ENCODE measurements at regions not wholly inside any gene's neighbourhood (a gene's known extent, or its start where the extent isn't known, plus 50 kb on each side); places are given as distances from the start of the nearest gene placed in this dataset.

DNA sequence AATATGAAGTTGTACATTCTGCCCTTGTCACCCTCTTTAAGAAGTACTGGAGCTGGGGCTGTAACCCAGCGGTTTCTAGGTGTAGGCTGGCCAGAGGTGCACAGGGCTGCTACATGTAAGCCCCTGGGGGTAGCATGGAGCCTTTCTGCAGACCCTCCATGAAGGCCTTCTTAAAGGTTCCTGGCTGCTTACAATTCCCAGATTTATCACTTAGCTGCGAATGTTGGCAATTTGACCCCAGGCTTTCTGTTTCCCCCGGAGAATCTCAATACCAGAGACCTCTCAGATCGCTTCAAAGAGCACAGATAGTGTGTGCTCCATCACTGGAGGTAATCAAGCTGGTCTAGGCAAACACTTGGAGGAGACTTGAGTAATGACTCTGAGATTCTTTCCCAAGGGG is 309.4 kb downstream of the CBLN1 start:
- H3K9me3 ChIP-seq (ENCODE audit: low read depth): no peaks in the 10 kb centered on the region
- no peak for DNase-seq (ENCODE audit: low read depth in 1 of 2, low spot score in 1 of 2)
- no peaks in the 10 kb centered on the region for H3K4me1 ChIP-seq (ENCODE audit: low read depth)
- H3K4me3 ChIP-seq: no peak overlapping the region
- no peaks in the 10 kb centered on the region for H3K36me3 ChIP-seq
- H3K27ac ChIP-seq: no peak overlapping the region
- TF ChIP-seq, protein P1, sequence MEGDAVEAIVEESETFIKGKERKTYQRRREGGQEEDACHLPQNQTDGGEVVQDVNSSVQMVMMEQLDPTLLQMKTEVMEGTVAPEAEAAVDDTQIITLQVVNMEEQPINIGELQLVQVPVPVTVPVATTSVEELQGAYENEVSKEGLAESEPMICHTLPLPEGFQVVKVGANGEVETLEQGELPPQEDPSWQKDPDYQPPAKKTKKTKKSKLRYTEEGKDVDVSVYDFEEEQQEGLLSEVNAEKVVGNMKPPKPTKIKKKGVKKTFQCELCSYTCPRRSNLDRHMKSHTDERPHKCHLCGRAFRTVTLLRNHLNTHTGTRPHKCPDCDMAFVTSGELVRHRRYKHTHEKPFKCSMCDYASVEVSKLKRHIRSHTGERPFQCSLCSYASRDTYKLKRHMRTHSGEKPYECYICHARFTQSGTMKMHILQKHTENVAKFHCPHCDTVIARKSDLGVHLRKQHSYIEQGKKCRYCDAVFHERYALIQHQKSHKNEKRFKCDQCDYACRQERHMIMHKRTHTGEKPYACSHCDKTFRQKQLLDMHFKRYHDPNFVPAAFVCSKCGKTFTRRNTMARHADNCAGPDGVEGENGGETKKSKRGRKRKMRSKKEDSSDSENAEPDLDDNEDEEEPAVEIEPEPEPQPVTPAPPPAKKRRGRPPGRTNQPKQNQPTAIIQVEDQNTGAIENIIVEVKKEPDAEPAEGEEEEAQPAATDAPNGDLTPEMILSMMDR (IDR thresholded peaks at IDR 0.05; ENCODE audit: low read depth, low read length): no peak
- H3K27me3 ChIP-seq: no peaks in the 10 kb centered on the region

DNA sequence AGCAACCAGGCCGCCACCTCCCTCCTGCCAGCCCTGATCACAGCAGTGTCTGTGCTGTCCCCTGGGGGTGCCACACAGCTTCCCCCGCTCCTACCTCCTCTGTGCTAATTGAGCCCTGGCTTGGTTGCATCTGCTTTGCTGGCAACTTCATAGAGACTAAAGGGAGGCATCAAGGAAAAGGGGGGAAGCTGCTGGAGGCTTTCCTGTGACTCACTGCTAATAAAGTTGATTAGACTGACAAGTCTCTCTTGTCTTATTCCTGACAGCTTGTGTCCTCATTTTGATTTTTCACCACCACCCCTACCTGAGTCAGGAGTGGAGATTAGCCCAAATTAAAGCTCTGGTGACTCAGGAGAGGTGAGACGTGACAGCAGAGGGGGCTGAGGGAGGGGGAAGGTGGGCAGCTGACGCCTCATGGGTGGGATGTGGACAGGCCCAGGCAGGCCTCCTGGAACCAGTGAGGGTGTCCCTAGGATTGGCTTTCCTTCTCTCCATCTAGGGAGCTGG is 310.0 kb downstream of the CBLN1 start:
- H3K27ac ChIP-seq: no peak overlapping the region
- no peak for DNase-seq (ENCODE audit: low read depth in 1 of 2, low spot score in 1 of 2)
- H3K4me3 ChIP-seq: no peak overlapping the region
- H3K36me3 ChIP-seq: no peaks in the 10 kb centered on the region
- H3K9me3 ChIP-seq (ENCODE audit: low read depth): no peaks in the 10 kb centered on the region
- H3K27me3 ChIP-seq: no peaks in the 10 kb centered on the region
- no peaks in the 10 kb centered on the region for H3K4me1 ChIP-seq (ENCODE audit: low read depth)
- TF ChIP-seq, protein P1 (IDR thresholded peaks at IDR 0.05; ENCODE audit: low read depth, low read length): no peak

DNA sequence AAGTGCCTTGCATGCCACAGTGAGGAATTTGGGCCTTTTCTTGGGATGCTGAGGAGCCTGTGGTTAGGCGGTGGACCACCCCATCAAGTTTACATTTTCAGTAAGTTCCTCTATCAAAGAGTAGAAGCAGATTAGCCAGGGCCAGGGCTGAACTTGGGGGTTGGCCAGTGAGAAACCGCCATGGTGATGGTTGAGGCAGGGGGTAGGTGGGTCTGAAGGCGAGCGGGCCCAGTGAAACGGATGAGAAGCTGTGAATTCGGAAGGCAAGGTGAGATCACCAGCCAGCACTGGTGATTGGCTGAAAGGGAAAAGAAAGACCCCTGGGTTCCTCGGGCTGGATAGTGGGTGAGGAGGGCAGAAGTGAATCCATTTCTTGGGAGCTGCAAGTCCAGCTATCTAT is 311.4 kb downstream of the CBLN1 start:
- no peaks in the 10 kb centered on the region for H3K36me3 ChIP-seq
- TF ChIP-seq, protein P1 (IDR thresholded peaks at IDR 0.05; ENCODE audit: low read depth, low read length): no peak
- peaks cover 3% of the 10 kb centered on the region for H3K4me1 ChIP-seq (ENCODE audit: low read depth)
- no peak overlapping the region for H3K4me3 ChIP-seq
- DNase-seq (ENCODE audit: low read depth in 1 of 2, low spot score in 1 of 2): no peak
- H3K27me3 ChIP-seq: no peaks in the 10 kb centered on the region
- no peaks in the 10 kb centered on the region for H3K9me3 ChIP-seq (ENCODE audit: low read depth)
- no peak overlapping the region for H3K27ac ChIP-seq

DNA sequence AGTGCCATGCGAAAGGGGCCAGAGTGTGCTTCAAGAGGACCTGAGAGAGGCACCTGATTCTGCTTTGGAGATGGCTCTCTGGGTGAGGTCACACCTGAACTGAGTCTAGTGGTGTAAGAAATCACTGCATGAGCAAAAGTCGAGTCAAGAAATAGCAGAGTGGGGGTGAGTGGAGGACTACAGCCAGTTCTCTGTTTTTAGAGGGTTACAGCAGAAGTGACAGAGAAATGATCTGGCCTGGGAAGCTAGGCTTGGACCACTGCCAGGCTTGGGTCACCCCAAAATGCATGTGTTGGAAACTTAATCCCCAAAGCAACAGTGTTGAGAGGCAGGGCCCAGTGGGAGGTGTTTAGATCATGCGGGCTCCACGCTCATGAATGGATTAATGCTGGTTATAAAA is 312.0 kb downstream of the CBLN1 start:
- no peaks in the 10 kb centered on the region for H3K36me3 ChIP-seq
- H3K4me3 ChIP-seq: no peak overlapping the region
- H3K9me3 ChIP-seq (ENCODE audit: low read depth): no peaks in the 10 kb centered on the region
- DNase-seq (ENCODE audit: low read depth in 1 of 2, low spot score in 1 of 2): no peak
- TF ChIP-seq, protein P1 (IDR thresholded peaks at IDR 0.05; ENCODE audit: low read depth, low read length): no peak
- peaks cover 3% of the 10 kb centered on the region for H3K4me1 ChIP-seq (ENCODE audit: low read depth)
- no peaks in the 10 kb centered on the region for H3K27me3 ChIP-seq
- no peak overlapping the region for H3K27ac ChIP-seq

DNA sequence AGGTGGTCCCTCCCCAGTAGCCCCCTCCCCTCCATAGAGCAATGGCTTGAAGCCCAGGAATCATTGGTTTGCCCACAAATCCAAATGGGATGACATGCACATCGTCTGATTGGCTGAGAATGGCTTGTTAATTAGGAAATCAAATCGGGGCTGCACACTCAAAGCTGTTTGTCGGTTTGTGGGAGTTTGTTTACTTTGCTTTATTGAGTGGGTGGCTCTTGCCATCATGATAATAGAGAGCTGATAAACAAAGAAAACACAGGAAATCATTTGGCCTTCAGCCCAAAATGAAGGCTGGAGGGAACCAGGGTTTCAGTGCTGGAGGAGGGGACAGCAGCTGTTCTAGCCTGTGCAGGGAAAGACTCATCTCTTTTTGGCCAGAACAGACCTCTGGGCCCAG is 316.3 kb downstream of the CBLN1 start:
- DNase-seq (ENCODE audit: low read depth in 1 of 2, low spot score in 1 of 2): no peak
- peaks cover 19% of the 10 kb centered on the region for H3K4me1 ChIP-seq (ENCODE audit: low read depth)
- TF ChIP-seq, protein P1 (IDR thresholded peaks at IDR 0.05; ENCODE audit: low read depth, low read length): no peak
- no peaks in the 10 kb centered on the region for H3K9me3 ChIP-seq (ENCODE audit: low read depth)
- no peaks in the 10 kb centered on the region for H3K36me3 ChIP-seq
- H3K4me3 ChIP-seq: no peak overlapping the region
- no peaks in the 10 kb centered on the region for H3K27me3 ChIP-seq
- H3K27ac ChIP-seq: no peak overlapping the region
